ENCODE measurements at regions not wholly inside any gene's neighbourhood (a gene's known extent, or its start where the extent isn't known, plus 50 kb on each side); places are given as distances from the start of the nearest gene placed in this dataset.
"Not testable (repeated sequence)": the region's sequence is repeated elsewhere in the genome, so short reads cannot be mapped to it uniquely, and the experiment has no call there.

DNA sequence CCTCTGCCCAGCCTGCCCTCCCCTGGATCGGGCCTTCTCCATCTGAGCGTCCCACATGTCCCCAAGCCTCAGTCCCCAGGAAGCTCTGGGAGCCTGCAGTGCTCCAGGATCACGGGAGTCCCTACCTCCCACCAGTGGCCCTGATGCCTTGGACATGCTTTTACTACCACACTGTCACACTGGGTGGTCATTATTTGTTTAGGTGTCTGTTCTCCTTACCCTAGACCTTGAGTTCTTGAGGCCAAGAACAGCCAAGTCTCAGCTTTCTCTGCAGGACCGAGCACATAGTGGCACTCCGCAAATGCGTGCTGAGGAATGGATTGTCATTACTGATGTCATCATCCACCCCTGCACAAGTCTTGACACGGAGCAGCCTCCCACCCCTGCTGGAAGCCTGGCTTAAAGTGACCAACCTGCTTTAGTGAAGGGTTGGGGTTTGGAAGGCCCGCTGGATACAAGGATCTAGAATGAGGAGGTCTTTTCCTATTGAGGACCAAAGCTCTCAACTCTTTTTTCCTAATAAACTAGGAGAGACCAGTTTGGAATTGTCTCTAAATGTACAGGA is 132.9 kb upstream of the CRHR1 start:
- no peak for DNase-seq

DNA sequence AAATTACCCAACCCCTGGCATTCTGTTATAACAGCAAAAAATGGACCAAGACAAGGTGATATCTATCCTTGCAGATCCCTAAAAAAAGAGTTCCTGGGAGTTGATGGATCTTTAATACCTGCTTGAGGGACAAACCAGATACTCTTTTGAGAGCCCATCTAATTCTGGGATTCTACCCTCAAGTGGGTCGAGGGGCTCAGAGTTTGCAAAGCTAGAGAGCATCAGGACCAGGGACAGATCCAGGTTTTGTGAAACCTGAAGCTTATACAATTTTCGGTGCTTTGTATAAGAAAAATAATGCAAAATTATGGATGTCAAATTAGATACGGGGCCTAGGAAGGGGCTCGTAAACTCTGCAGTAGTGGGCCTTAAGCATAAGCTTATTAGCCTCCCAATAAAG is 130.5 kb upstream of the CRHR1 start:
- no peak for DNase-seq

DNA sequence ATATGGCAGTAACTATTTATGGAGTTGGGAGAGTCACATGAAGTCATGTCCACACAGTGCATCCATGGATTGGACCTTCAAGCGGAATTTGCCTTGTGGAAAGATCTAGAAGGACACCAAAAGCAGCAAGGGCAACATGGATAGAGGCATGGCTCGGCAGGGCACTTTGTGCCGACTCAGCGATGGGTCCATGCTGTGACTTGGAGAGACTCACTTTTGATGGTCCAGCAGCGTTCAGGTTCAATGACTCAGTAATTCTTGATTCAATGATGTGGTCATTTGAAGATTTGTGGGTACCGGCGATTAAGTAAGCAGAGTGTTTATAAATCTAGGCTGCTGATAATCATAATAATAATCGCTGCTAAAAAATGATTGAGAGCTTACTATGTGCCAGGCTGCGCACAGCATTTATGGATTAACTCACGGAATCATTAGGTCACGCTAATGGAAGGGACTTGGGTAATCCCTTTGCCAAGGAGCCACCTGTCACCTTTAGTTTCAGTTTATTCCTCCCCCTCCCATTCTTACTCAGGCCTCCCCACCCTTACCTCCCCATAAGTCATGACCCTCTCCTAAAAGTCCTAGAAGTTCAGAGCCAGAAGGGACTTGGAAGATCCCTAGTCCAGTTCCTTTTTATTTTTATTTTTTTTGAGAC is 127.5 kb upstream of the CRHR1 start:
- no peak for DNase-seq

DNA sequence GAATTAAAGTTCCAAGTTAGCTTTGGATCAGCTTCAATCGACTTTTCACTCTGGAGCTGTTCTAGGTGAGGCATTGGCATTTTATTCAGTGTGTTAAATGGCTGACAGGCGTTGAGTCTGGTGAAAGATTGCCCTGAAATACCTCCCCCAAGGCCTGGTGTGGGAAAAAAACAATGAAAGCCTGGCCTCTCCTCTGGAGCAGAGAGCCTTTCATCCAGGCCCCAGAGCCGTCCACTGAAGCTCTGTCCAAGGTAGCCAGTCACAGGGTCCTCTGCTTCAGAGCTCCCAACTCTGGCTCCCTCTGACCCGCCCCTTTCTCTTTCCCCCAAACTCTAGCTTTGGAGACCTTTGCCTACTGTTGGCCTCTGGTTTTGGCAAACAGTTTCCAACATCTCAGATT is 123.6 kb upstream of the CRHR1 start:
- DNase-seq, result no peak

DNA sequence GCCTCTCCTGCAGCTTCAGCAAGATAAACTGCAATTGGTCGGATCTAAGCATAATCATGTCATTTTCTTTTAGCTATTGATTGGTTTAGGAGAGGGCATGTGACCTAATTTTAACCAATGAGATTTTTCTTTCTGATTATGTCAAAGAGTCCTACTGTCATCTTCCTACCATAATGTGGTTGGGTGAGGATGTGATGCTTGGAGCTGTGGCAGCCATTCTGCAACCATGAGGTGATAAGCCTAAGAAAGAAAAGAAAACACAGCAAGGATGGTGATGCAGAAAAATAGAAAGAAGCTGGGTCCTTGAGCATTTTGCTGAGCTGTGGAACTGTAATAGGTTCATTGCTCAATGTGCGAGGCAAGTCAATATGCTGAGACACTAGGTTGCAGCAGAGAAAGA is 121.7 kb upstream of the CRHR1 start:
- no peak for DNase-seq

DNA sequence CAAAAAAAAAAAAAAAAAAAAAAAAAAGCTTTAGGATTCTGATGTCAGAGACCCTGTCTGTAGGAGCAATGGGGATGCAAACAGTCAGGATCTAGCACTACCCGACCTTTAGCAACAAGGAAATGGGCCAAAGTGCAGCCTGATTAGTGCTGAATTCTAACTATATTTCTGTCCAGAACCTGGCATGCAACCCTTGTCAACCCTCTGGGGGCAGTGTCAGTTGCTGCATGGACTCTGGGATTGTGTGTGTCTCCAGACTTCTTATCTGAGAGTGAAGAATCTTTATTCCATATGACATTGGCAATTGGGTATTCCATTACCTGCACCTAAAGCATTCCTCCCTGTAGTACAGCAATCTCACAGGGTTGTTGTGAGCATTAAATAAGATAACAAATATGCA is 120.3 kb upstream of the CRHR1 start:
- no peak for DNase-seq

DNA sequence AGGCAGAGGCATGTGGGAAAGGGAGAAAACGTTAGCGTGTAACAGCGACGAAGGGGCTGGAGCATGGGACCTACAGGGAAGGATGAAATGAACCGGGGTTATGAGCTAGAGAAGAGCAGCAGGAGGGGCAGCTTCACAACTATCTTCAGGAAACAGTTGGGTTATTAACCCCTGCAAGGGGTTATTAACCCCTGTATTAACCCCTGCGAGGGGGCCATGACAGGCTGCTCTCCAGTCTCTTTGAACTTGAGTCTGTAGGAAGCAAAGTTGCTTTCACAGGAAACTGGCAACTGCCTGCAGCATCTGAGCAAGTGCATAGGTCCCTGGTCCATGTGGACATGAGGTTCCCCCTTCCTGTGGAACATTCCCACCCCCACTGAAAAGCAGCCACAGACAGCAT is 119.2 kb upstream of the CRHR1 start:
- DNase-seq, result no peak

DNA sequence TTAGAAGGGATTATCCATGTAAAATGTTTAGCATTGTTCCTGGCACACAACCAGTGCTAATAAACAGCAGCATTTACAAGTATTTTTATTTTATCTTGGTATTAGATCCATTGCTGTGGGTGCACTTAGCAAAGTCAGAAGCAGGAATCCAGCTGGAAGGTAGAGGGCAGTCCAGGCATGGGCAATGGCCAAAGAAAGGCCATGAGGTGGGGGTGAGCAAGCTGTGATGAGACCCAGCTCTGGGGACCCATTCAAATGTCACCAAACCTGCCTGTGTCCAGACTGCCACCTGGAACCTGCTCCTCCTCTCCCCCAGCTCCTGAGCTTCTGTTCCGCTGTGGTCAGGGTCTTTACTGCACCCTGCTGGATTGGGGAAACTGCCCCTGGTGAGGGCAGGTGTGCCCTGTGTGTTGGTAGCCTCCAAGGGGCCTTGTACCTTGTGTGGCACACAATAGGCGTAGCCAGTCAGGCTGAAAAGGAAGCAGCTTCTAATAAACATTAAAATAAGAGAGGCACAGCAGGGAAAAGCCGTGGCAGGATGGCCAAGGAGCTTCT is 118.0 kb upstream of the CRHR1 start:
- DNase-seq, result no peak

DNA sequence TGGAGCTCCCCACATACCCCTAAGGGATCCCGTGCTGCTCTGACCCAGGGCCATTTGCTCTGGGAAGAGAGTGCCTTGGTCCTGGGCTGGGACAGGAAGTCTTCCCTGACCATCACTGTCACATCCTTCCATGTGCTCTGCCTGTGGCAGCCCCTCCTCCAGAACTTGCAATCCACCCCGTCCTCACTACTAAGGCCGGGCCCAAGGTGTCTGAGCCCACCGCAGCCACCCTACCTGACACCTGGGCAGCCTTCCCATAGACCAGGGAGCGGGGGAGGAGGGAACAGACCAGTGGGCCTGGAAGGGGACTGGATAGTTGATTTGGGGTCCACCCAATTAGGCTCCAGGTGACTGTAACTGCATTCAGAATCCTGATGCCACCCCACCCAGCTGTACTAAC is 117.5 kb upstream of the CRHR1 start:
- no peak for DNase-seq

DNA sequence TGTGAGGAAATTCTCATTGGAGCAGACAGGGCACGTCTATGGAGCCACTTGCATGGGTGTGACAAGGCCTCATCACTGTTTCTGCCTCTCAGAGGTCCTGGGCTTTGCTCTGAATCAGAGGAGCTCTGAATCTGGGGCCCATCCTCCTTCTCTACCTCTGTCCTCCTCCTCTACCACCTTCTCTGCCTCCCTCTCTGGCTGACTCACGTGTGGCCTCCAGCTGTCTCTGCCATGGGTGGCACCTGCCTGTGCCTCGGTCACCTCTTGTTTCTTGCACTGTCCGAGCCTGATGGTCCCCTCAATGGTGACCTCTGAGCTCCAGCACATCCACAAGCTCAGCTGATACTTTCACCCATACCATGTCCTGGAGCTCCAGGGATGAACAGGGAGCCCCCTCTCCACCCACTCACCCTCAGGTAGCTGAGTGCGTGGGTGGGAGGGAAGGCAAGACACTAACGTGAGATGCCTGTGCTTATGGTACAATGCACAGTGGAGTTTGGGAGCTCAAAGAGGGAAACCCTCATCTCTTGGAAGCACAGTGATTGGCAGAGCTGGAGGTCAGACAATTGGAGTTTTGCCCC is 116.4 kb upstream of the CRHR1 start:
- DNase-seq, result no peak

DNA sequence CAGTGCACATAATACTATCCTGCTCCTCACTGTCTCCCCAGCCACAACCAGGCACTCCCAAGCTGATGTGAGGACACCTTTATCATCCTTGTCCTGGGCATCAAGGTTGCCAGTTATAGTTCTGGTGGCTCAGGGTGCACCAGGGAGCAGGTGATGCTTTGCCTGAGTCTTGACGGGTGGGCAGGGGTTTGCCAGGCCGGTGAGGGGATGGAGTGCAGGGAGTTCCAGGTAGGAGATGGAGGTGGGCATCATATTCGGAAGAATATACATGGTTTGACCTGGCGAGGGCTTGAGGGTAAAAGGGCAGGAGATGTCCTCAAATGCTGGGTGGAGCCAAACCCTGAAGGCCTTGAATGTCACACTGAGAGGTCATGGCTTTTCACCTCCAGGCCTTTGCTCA is 115.8 kb upstream of the CRHR1 start:
- no peak for DNase-seq

DNA sequence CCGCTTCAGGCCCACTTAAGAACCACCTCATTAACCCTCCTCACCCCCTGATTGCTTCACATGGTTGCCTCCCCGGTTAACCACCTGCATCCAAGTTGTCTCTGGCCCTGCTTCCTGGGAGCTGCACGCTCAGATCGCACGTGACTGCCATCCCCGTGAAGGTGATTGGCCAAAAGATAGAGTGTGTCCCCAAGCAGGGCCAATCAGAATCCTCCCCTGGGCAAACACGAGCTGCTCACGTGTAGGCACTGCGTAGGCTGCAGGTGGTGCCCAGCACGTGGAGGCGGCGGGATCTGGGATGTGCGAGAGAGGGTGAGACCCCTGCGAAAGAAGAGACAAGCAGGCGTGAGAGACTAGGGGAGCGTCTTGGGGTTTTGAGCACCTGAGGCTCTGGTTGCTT is 111.8 kb upstream of the CRHR1 start:
- DNase-seq, result no peak

DNA sequence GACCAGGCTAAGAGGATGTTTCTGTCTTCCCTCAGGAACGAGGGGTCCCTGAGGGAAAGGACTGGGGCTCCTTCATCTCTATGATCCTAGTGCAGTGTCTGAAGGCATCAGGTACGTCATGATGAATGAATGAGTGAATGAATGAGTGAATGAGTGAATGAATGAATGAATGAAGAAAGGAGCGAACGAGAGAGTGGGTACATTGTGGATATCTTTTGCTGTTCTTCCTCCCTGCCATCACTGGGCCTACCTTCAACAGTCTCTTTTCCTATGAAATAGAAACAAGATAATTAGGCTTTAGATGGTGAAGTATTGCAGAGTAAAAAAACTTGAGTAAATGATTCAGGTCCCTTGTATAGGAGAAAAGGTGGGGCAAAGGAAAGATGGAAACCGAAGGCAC is 111.3 kb upstream of the CRHR1 start:
- no peak for DNase-seq

DNA sequence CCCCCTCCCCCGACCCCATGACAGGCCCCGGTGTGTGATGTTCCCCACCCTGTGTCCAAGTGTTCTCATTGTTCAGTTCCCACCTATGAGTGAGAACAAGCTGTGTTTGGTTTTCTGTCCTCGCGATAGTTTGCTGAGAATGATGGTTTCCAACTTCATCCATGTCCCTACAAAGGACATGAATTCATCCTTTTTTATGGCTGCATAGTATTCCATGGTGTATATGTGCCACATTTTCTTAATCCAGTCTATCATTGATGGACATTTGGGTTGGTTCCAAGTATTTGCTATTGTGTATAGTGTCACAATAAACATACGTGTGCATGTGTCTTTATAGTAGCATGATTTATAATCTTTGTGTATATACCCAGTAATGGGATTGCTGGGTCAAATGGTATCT is 110.4 kb upstream of the CRHR1 start:
- DNase-seq, result not testable (repeated sequence)

DNA sequence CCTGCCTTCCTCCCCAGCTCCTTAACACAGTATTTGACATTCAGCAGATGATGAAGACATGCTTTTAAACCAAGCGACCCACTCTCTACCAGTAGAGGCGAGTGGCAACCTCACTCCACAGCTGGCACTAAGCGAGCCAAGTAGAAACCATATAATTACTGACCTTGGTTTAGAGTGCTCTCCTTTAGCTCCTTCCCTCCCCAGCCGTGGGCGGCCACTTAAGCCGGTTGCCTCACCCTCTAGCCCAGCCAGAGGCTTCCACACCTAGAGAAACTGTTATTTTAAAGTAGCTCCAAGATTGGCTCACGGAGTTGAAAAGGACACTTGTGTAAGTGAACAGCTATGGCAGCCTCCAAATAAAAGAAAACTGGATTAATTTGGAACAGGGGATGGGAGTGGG is 109.1 kb upstream of the CRHR1 start:
- no peak for DNase-seq

DNA sequence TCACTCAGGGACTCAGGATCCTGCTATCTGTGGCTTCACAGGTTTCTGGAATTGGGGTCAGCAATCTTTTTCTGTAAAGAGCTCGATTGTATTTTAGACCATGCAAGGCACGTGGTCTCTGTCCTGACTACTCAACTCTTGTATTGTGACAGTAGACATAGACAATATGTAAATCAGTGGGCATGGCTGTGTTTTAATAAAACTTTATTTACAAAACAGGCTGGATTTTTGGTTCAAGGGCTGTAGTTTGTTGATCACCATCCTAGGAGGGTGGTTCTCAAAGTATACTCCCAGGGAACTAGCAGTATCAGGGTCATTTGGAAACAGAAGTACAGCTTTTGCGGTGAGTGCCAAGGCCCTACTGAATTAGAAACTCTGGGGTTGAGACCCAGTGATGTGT is 108.2 kb upstream of the CRHR1 start:
- no peak for DNase-seq

DNA sequence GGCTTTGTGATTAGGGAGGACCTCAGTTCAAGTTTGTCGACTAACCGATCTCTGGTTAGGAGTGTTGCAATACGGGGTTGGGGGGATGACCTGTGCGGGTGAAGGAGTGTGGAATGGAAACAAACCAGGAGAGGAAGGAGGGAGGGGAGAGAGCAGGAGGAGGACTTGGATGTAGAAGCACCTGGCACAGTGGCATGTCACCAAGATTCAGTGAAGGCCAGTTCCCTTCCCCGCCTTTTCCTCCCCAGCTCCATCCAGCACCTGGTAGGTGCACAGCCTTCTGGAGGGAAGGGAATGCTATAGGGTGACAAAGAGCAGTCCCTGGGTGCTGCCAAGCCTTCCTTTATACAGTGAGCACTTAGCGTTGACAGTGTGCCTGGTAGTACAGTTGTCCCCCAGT is 107.4 kb upstream of the CRHR1 start:
- no peak for DNase-seq

DNA sequence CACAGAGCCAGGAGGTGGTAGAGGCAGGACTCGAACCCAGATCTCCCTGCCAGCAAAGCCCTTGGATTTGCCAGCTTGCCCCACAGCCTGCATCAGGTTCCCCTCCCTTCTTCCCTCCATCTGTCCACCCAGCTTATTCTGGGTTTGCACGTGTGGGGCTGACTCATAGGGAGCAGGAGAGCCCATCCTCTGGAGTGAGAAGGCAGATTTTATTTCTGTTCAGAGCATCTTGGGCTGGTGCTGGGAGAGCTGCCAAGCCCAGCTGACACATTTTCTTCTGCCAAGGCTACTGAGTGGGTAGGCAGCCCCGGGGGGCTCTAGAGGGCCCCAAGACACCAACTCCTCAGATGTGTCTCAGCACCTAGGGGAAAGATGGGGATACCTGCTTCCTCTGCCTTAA is 106.3 kb upstream of the CRHR1 start:
- no peak for DNase-seq

DNA sequence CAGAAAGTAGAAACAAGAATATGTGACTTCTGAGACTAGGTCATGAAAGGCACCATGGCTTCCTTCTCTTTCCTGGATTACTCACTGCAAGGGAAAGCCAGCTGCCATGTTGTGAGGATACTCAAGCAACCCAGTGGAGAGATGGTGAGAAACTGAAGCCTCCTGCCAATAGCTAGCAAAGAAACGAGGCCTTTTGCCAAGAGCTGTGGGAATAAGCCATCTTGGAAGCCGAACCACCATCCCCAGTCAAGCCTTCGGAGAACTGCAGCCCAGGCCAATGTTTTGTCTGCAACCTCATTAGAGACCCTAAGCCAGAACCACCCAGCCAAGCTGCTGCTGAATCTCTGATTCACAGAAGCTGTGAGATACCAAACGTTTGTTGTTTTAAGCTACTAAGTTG is 104.7 kb upstream of the CRHR1 start:
- no peak for DNase-seq

DNA sequence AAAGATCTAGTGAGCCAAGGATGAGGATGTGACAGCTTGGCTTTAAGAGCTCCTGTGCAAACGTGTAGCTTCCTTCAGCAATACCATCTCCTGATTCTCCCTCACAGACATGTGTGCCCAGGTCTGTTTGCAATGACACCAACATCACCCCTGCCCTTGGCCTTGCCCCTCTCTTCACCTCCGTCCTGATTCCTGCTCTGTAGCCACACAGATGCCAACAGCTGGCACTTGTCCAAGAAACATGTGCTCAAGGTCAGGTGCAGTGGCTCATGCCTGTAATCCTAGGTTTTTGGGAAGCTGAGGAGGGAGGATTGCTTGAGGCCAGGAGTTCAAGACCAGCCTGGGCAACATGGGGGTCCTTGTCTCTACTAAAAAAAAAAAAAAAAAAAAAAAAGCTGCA is 103.8 kb upstream of the CRHR1 start:
- DNase-seq, result no peak

DNA sequence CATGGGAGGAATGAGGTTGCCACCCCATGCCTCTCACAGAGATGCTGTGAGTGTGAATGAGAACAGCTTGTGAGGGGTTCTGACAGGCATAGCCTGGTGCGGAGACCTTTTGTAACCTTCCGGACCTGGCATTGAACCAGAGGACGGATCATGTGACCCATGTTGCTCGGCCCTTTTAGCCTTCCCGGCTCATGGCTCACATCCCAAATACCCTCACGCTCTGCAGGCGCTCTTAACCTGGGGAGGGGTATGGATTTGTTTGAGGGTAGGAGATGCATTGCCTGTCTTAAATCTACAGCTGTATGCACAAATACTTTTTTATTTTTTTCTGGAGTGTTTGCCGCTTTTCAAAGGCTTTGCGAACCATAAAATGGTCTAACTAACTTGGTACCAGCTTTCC is 102.4 kb upstream of the CRHR1 start:
- DNase-seq, result no peak

DNA sequence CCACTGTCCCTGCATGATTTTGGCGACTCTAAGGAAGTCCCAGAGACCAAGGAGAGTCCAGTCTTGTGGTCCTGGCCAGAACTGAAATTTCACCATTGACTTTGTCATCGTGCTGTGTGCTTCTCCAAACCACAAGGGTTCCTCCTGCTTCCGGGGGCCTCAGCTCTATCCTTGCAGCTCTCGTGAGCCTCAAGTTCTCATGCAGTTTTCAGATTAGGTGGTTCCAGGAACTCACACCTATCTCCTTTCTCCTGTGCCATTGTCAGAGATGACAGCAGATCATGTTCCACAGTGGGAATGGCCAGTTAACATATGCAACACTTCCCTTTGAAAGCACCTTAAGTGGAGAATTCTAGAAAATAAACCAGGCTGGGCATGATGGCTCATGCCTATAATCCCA is 97.9 kb upstream of the CRHR1 start:
- DNase-seq, result no peak

DNA sequence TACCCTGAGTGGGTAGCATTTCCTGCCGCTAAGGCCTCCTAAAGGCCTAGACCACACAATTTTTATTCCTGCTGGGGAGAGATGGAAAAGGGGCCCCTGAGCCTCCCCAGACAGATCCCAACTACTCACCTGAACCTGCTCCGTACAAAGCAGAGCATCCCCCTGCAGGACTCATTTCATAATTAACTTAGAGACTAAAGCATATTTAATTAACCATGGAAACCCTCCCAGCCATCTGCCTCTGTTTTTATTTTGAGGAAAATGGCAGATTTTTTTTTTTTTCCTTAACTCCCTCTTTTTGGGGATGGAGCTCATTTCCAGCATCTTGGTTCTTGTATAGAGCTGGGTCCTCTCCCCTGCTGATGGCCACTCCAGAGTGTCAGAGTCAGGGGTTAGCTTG is 96.5 kb upstream of the CRHR1 start:
- DNase-seq, result no peak

DNA sequence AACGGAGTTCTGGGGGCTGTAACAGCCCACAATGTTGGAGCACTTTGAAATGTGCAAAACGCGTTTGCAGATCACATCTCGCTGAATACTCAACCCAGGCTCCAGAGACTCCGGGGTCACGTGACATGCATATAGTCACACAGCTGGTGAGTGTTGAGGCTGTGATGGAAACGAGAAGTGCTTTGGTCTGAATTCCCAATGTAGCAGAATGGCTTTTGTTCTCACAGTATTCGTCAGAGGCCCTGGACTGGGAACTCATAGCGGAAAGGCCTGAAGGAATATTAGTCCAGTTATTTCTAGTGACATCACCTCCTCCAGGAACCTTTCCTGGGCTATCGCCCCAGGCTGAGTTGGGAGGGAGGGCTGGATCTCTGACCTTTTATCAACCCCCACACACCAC is 95.8 kb upstream of the CRHR1 start:
- no peak for DNase-seq

DNA sequence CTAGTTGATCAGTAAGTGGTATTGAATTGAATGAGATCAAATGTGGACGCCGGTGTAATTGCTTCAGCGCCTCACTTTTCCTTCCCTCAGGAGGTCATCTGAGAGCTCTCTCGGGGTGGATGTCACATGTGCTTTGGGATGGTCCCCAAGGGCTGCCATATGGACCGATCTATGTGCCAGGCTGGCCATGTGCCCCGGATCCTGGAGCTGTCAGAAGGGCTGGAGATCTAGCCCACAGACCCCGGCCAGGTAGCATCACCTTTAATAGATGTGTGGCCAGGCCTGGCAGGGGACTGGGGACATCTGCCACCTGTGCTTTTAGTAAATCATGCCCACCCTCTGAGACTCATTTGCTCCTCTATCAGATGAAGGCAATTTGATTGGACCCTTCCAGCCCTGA is 95.3 kb upstream of the CRHR1 start:
- DNase-seq, result no peak
